ENCODE measurements at regions not wholly inside any gene's neighbourhood (a gene's known extent, or its start where the extent isn't known, plus 50 kb on each side); places are given as distances from the start of the nearest gene placed in this dataset.

DNA sequence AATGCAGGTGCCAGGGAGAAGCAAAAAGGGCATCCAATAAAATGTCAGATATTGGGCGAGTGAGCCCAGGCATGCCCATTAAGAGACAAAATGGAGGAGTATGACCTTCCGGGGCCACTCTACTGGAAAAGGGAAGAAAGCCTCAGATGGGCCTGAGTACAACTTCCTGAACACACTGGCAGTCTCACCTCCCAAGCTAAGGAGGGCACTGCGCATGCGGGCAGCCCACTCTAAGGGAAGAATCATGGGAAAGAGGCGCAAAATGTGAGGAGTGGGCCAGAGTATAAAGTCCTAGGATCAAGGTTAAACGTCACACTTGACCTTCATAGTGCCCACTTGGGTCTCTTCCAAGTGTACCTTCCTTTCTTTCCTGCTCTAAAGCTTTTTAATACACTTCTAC is 63.5 kb downstream of the TIGD2 start:
- dilution Hi-C loops (cut with MboI; ENCODE audit: extremely low pct_ligation_motif_present, low sequenced_read_pairs) (no loop called here), intact Hi-C loops (cut with micrococcal nuclease) (no loop called here)
- Histone ChIP-seq H2AFZ (ENCODE audit: low read depth, low read length) (no peak overlapping the region), H3K27me3 (ENCODE audit: control insufficient read depth in 2 of 2, insufficient read depth in 2 of 2, low read length in 2 of 2) (peaks cover 0 to 2% of the 10 kb centered on the region in 2 experiments), H3K27ac (ENCODE audit: insufficient read depth, low read depth, low read length) (no peak overlapping the region), H3K9me1 (replicated peaks; ENCODE audit: control insufficient read depth, extremely low read depth, insufficient read depth, low read length) (no peaks in the 10 kb centered on the region), H3K79me2 (ENCODE audit: control insufficient read depth, insufficient read depth, low read length) (no peaks in the 10 kb centered on the region), H3K4me3 (replicated peaks in 1 of 3; ENCODE audit: insufficient read depth in 1 of 3, low read depth in 1 of 3, low read length in 3 of 3) (no peak overlapping the region), H3K9me3 (replicated peaks; ENCODE audit: control insufficient read depth, insufficient read depth, low read length) (no peaks in the 10 kb centered on the region), H3K36me3 (ENCODE audit: control insufficient read depth in 2 of 2, extremely low read depth in 1 of 2, insufficient read depth in 2 of 2, low read length in 2 of 2) (no peaks in the 10 kb centered on the region), H4K20me1 (replicated peaks; ENCODE audit: control insufficient read depth, extremely low read depth, insufficient read depth, low read length) (no peaks in the 10 kb centered on the region), H3K4me2 (ENCODE audit: insufficient read depth, low read length) (no peak overlapping the region), H3K9ac (replicated peaks; ENCODE audit: extremely low read depth, insufficient read depth, low read length) (no peak overlapping the region), H3K4me1 (ENCODE audit: control insufficient read depth, extremely low read depth, insufficient read depth, low read length) (no peaks in the 10 kb centered on the region)
- CTCF ChIA-PET, result no interaction called here
- DNase-seq (ENCODE audit: low read depth, low spot score), result no peak
- POLR2A ChIA-PET, result no interaction called here
- no peak for TF ChIP-seq EZH2 (IDR thresholded peaks at IDR 0.05; ENCODE audit: borderline replicate concordance, low read depth, low read length, severe bottlenecking)
- no peak for TF ChIP-seq GATA2 (IDR thresholded peaks at IDR 0.05; ENCODE audit: insufficient read depth, insufficient read length, low read depth, low read length)
- no peak for TF ChIP-seq POLR2AphosphoS5 (IDR thresholded peaks at IDR 0.05; ENCODE audit: insufficient read depth, low read depth, low read length)
- no peak for TF ChIP-seq MYC (IDR thresholded peaks at IDR 0.05; ENCODE audit: low read depth, low read length)
- no peak for TF ChIP-seq JUN (IDR thresholded peaks at IDR 0.05; ENCODE audit: borderline replicate concordance, insufficient read depth, insufficient read length, low read depth)
- no peak for FAIRE-seq
- no TSS peak for BruUV-seq (replicated peaks)

DNA sequence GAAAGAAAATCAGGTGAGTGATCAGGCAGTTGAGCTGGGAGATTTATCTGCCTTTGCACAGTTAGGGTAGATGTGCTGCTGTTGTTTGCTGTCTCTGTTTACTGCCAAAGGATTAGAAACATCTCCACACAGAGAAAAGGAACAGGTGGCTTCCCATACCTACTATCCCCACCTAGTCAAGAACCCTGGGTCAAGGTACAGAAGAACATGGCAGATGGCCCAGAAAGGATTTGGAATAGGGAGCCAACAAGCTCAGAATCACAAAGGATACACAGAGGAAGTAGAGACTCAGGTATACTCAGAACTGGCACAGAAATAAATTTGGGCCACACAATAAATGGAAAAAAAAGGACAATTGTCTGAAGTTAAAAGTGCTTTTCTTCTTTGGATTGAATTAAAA is 64.3 kb downstream of the TIGD2 start:
- Histone ChIP-seq H4K20me1 (replicated peaks; ENCODE audit: control insufficient read depth, extremely low read depth, insufficient read depth, low read length) (no peaks in the 10 kb centered on the region), H2AFZ (ENCODE audit: low read depth, low read length) (no peak overlapping the region), H3K4me1 (ENCODE audit: control insufficient read depth, extremely low read depth, insufficient read depth, low read length) (no peaks in the 10 kb centered on the region), H3K4me3 (replicated peaks in 1 of 3; ENCODE audit: insufficient read depth in 1 of 3, low read depth in 1 of 3, low read length in 3 of 3) (no peak overlapping the region), H3K4me2 (ENCODE audit: insufficient read depth, low read length) (no peak overlapping the region), H3K9ac (replicated peaks; ENCODE audit: extremely low read depth, insufficient read depth, low read length) (no peak overlapping the region), H3K36me3 (ENCODE audit: control insufficient read depth in 2 of 2, extremely low read depth in 1 of 2, insufficient read depth in 2 of 2, low read length in 2 of 2) (no peaks in the 10 kb centered on the region), H3K9me3 (replicated peaks; ENCODE audit: control insufficient read depth, insufficient read depth, low read length) (no peaks in the 10 kb centered on the region), H3K79me2 (ENCODE audit: control insufficient read depth, insufficient read depth, low read length) (no peaks in the 10 kb centered on the region), H3K27ac (ENCODE audit: insufficient read depth, low read depth, low read length) (no peak overlapping the region), H3K27me3 (ENCODE audit: control insufficient read depth in 2 of 2, insufficient read depth in 2 of 2, low read length in 2 of 2) (peaks cover 0 to 2% of the 10 kb centered on the region in 2 experiments), H3K9me1 (replicated peaks; ENCODE audit: control insufficient read depth, extremely low read depth, insufficient read depth, low read length) (no peaks in the 10 kb centered on the region)
- no peak for TF ChIP-seq FOS (IDR thresholded peaks at IDR 0.05; ENCODE audit: borderline replicate concordance, insufficient read depth, low read length)
- BruUV-seq (replicated peaks), result no TSS peak
- intact Hi-C loops (cut with micrococcal nuclease) (no loop called here), dilution Hi-C loops (cut with MboI; ENCODE audit: extremely low pct_ligation_motif_present, low sequenced_read_pairs) (no loop called here)
- no peak for FAIRE-seq
- no peak for DNase-seq (ENCODE audit: low read depth, low spot score)
- POLR2A ChIA-PET, result no interaction called here
- CTCF ChIA-PET, result no interaction called here

Data from endothelial cell of umbilical vein (primary cell).